GM12874 (cell line): ENCODE measurements at regions not wholly inside any gene's neighbourhood (a gene's known extent, or its start where the extent isn't known, plus 50 kb on each side); places are given as distances from the start of the nearest gene placed in this dataset.

ENCODE experiments used
- CTCF ChIP-seq: IDR thresholded peaks from 2 replicates; pipeline ENCODE4 v1.5.1; 2011; ENCODE audit warnings: low read depth, mild to moderate bottlenecking, control low read depth, low read length, moderate library complexity; ENCODE audit not compliant: insufficient read depth

- TF ChIP-seq CTCF = no peak
Observed at GRCh38 chr12:19988459-19988873, 379.9 kb upstream of the PDE3A start.

DNA sequence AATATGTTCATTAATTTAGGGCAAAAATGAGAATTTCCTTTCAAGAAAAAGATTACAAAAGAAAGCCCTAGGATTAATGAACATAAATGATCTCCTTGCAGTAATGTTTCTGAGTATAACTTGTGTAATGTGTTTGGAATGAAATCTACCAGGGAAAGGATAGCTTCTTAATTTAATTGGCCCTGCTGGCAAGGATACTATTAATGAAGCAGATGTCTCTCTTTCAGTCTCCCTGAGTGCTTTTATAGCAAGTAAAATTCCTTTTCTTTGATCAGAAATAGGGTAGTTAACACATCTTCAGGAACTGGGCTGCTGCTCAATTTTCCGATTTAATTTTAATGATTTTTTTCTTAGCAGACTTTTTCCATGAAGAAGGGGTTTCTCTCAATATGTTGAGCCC is 379.4 kb upstream of the PDE3A start:
- TF ChIP-seq CTCF = no peak

DNA sequence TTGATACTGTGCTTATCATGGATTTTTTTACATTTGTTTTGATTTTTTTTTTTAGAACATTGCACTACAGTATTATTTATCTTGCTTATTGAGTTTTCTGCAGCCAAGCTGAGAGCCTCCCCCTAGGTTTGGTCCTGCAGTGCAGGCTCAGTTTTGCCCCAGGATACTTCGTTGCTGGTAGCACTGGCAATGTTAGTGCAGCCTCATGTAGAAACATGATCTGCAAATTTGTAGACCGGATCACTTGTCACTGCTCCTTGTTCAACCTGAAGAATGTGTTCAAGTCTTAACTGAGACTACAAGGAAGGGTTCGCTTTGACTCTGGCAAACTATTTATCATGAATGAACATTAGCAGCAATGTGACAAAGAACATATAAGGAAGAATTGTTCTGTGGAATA is 377.2 kb upstream of the PDE3A start:
- no peak for TF ChIP-seq CTCF

DNA sequence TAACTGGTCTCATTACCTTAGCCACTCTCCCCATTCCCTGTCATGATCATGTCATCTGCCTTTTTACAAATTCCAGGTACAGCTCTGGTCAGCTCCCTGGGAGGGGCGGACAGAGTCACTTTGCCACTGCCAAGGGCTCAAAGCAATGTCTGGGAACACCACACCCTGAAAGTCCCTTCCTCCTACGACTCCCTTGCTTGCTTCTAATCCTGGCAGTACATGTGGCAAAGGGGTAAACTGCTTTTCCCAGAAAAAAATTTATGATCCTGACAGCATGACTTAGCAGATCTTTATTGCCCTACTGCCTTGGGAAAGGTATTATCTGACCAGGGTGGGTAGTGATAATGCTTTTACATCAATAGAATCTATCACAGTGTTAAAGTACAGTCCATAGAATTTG is 376.0 kb upstream of the PDE3A start:
- no peak for TF ChIP-seq CTCF

GRCh38 chr12:19994968-19995367 is 373.4 kb upstream of the PDE3A start:
- TF ChIP-seq CTCF = no peak

DNA sequence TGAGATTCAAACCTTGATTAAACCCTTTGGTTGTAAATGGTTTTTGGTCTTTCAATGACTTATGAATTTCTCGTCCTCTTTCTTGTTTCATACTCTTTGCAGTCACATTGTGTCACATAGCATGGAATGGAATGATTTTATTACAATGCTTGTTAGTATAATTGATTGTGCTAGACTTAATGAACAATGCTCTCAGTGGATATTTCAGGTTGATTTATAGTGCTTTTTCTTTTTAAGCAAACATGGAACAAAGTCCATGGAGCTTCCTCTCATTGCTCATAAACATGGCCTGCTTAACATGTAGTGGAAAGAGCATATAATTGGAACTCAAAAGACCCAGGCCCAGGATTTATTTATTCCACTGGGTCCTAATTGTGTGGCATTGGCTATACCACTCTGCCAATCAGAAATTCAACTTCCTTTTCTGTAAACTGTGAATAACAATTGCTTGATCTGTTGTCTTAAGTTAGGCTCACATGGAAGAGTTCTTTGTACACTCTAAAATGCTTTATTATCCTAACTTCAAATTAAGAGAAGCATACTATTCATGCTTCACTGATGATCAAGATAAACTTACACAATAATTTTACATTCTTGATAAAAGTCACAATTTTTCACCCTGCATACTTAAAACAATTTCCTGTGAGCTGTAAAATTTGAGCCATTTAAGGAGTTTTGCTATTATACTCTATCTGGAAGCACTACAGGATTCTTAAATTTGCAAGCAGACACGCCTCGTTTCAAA is 370.5 kb upstream of the PDE3A start:
- no peak for TF ChIP-seq CTCF

DNA sequence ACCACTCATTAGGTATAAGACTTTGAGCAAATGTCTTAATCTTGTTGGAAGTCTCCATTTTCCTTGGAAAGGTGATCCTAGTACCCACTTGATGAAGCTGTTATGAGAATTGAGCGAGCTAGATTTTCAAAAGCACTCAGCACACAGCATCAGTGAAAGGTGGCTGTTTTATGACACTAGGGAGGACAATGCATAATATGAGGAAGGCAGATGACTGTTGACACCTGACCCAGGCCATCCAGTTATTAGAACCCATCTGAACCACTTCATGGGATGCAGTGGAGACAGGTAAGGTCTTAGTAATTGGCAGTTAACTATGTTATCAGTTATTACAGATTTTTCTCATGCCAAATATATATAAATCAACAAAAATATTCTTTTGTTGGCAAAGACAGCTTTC is 369.9 kb upstream of the PDE3A start:
- no peak for TF ChIP-seq CTCF
